SK-N-MC (cell line): ENCODE measurements at regions not wholly inside any gene's neighbourhood (a gene's known extent, or its start where the extent isn't known, plus 50 kb on each side); places are given as distances from the start of the nearest gene placed in this dataset.

Experiments
- DNase-seq: peaks from one replicate; pipeline ENCODE4 v3.0.0-alpha.2; 2011; ENCODE audit warnings: low read depth, low spot score
- H3K27ac ChIP-seq: fragments of 200-600 bp; sonication (generic); 2 replicates; pipeline ENCODE4 v1.5.1; 2016; ENCODE audit warnings: mixed run types
- H3K36me3 ChIP-seq: fragments of 200-600 bp; sonication (generic); 2 replicates; pipeline ENCODE4 v1.6.1; 2017; ENCODE audit warnings: antibody characterized with exemption, low read length, mixed read lengths; ENCODE audit not compliant: insufficient read depth
- H3K4me3 ChIP-seq: fragments of 200-600 bp; sonication (generic); 2 replicates; pipeline ENCODE4 v1.5.1; 2016
- H3K9ac ChIP-seq: fragments of 200-600 bp; sonication (generic); 2 replicates; pipeline ENCODE4 v1.8.0; 2017; ENCODE audit warnings: mixed run types, mixed read lengths; ENCODE audit not compliant: insufficient read length
- H3K9me3 ChIP-seq: fragments of 200-600 bp; sonication (generic); 2 replicates; pipeline ENCODE4 v1.6.1; 2017; ENCODE audit warnings: low read depth, mild to moderate bottlenecking, antibody characterized with exemption, low read length, moderate library complexity, mixed read lengths
- EZH2 ChIP-seq: fragments of 200-600 bp; sonication (generic); IDR thresholded peaks from one replicate; pipeline ENCODE4 v1.6.1; 2017; ENCODE audit warnings: antibody characterized with exemption
- FOXP2 ChIP-seq: optimal IDR thresholded peaks from 2 replicates; pipeline ENCODE3; 2011; ENCODE audit warnings: mild to moderate bottlenecking, moderate library complexity; ENCODE audit not compliant: insufficient read depth; ENCODE audit errors: extremely low read length, control extremely low read depth
- POLR2AphosphoS5 ChIP-seq: IDR thresholded peaks from 2 replicates; pipeline ENCODE4 v1.6.1; 2012; ENCODE audit warnings: mild to moderate bottlenecking, low read depth, low read length, borderline replicate concordance

- no peak for DNase-seq
- H3K27ac ChIP-seq = no peak overlapping the region
- no peak for TF ChIP-seq EZH2
- TF ChIP-seq FOXP2 = no peak
- no peak for TF ChIP-seq POLR2AphosphoS5
- no peak overlapping the region for H3K4me3 ChIP-seq
- no peaks in the 10 kb centered on the region for H3K9me3 ChIP-seq
- H3K9ac ChIP-seq = no peak overlapping the region
- H3K36me3 ChIP-seq = no peaks in the 10 kb centered on the region
Observed at GRCh38 chr15:39435244-39435643, 145.6 kb upstream of the THBS1 start.

GRCh38 chr15:39438260-39438659, 142.6 kb upstream of the THBS1 start:
- Histone ChIP-seq H3K9ac (no peak overlapping the region), H3K27ac (no peak overlapping the region), H3K4me3 (no peak overlapping the region), H3K36me3 (no peaks in the 10 kb centered on the region), H3K9me3 (no peaks in the 10 kb centered on the region)
- DNase-seq = no peak
- TF ChIP-seq FOXP2 (no peak), EZH2 (no peak), POLR2AphosphoS5 (no peak)

- H3K9me3 ChIP-seq = no peaks in the 10 kb centered on the region
- DNase-seq = no peak
- no peak overlapping the region for H3K27ac ChIP-seq
- no peak for TF ChIP-seq EZH2
- no peak for TF ChIP-seq FOXP2
- no peak for TF ChIP-seq POLR2AphosphoS5
- no peaks in the 10 kb centered on the region for H3K36me3 ChIP-seq
- no peak overlapping the region for H3K9ac ChIP-seq
- no peak overlapping the region for H3K4me3 ChIP-seq
Observed at GRCh38 chr15:39438799-39439592, 141.9 kb upstream of the THBS1 start.

GRCh38 chr15:39442898-39443297, 138.0 kb upstream of the THBS1 start:
- DNase-seq = no peak

GRCh38 chr15:39443659-39444219, 137.1 kb upstream of the THBS1 start:
- H3K27ac ChIP-seq = no peak overlapping the region
- TF ChIP-seq FOXP2 (no peak), EZH2 (no peak), POLR2AphosphoS5 (no peak)
- no peaks in the 10 kb centered on the region for H3K36me3 ChIP-seq
- no peak overlapping the region for H3K9ac ChIP-seq
- no peak overlapping the region for H3K4me3 ChIP-seq
- no peaks in the 10 kb centered on the region for H3K9me3 ChIP-seq
- DNase-seq = no peak

More at GRCh38 chr15:39442898-39443297, 138.0 kb upstream of the THBS1 start:
- Histone ChIP-seq H3K36me3 (no peaks in the 10 kb centered on the region), H3K9ac (no peak overlapping the region), H3K4me3 (no peak overlapping the region), H3K9me3 (no peaks in the 10 kb centered on the region), H3K27ac (no peak overlapping the region)
- no peak for TF ChIP-seq POLR2AphosphoS5
- TF ChIP-seq FOXP2 = no peak
- TF ChIP-seq EZH2 = no peak

- Histone ChIP-seq H3K36me3 (no peaks in the 10 kb centered on the region), H3K9ac (no peak overlapping the region), H3K27ac (no peak overlapping the region), H3K9me3 (no peaks in the 10 kb centered on the region), H3K4me3 (no peak overlapping the region)
- no peak for DNase-seq
- TF ChIP-seq FOXP2 (no peak), EZH2 (no peak), POLR2AphosphoS5 (no peak)
Observed at GRCh38 chr15:39444735-39445470, 136.0 kb upstream of the THBS1 start.

GRCh38 chr15:39445931-39446330, 134.9 kb upstream of the THBS1 start:
- Histone ChIP-seq H3K4me3 (no peak overlapping the region), H3K36me3 (no peaks in the 10 kb centered on the region), H3K9ac (no peak overlapping the region), H3K9me3 (no peaks in the 10 kb centered on the region), H3K27ac (no peak overlapping the region)
- TF ChIP-seq POLR2AphosphoS5 (no peak), FOXP2 (no peak), EZH2 (no peak)
- no peak for DNase-seq

- DNase-seq = no peak
- Histone ChIP-seq H3K27ac (no peak overlapping the region), H3K9me3 (no peaks in the 10 kb centered on the region), H3K36me3 (no peaks in the 10 kb centered on the region), H3K4me3 (no peak overlapping the region), H3K9ac (no peak overlapping the region)
- no peak for TF ChIP-seq EZH2
- no peak for TF ChIP-seq POLR2AphosphoS5
- no peak for TF ChIP-seq FOXP2
Observed at GRCh38 chr15:39447346-39447745, 133.5 kb upstream of the THBS1 start.

GRCh38 chr15:39447881-39448280, 133.0 kb upstream of the THBS1 start:
- TF ChIP-seq POLR2AphosphoS5 = no peak
- TF ChIP-seq FOXP2 = no peak
- TF ChIP-seq EZH2 = no peak
- no peaks in the 10 kb centered on the region for H3K9me3 ChIP-seq
- H3K27ac ChIP-seq = no peak overlapping the region
- DNase-seq = no peak
- no peak overlapping the region for H3K9ac ChIP-seq
- H3K36me3 ChIP-seq = no peaks in the 10 kb centered on the region
- H3K4me3 ChIP-seq = no peak overlapping the region
